ENCODE measurements at regions not wholly inside any gene's neighbourhood (a gene's known extent, or its start where the extent isn't known, plus 50 kb on each side); places are given as distances from the start of the nearest gene placed in this dataset.

DNA sequence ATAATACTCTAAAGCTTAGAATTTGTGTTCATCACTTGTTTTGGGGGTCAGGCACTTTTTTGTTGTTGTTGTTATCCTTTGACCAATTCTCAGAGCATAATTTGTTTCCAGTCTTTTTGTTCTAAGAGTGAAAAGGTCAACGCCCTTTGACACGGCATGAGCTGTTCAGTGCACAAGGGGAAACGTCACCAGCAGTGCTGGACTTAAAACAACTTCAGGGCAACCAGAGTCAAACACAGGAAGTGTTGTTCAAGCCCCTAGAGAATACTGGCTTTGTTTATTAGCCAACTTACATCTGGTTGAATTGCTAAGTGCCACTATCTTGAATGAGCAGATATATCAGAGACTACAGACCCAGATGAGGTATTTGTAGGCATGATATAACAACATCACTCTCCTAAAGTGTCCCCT, 368.9 kb downstream of the TMEM161B start:
- ChIA-PET CTCF (interaction anchor here (1.5 kb wide), 1 partner anchor 45 kb away, joined by 3 read pairs; no protein-coding TSS in a partner anchor), POLR2A (no interaction called here)
- no peak for DNase-seq (ENCODE audit: extremely low spot score)
- TF ChIP-seq, protein P1, sequence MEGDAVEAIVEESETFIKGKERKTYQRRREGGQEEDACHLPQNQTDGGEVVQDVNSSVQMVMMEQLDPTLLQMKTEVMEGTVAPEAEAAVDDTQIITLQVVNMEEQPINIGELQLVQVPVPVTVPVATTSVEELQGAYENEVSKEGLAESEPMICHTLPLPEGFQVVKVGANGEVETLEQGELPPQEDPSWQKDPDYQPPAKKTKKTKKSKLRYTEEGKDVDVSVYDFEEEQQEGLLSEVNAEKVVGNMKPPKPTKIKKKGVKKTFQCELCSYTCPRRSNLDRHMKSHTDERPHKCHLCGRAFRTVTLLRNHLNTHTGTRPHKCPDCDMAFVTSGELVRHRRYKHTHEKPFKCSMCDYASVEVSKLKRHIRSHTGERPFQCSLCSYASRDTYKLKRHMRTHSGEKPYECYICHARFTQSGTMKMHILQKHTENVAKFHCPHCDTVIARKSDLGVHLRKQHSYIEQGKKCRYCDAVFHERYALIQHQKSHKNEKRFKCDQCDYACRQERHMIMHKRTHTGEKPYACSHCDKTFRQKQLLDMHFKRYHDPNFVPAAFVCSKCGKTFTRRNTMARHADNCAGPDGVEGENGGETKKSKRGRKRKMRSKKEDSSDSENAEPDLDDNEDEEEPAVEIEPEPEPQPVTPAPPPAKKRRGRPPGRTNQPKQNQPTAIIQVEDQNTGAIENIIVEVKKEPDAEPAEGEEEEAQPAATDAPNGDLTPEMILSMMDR (IDR thresholded peaks at IDR 0.05; ENCODE audit: control extremely low read depth, extremely low read depth, low read depth, missing control alignments), result no peak

DNA sequence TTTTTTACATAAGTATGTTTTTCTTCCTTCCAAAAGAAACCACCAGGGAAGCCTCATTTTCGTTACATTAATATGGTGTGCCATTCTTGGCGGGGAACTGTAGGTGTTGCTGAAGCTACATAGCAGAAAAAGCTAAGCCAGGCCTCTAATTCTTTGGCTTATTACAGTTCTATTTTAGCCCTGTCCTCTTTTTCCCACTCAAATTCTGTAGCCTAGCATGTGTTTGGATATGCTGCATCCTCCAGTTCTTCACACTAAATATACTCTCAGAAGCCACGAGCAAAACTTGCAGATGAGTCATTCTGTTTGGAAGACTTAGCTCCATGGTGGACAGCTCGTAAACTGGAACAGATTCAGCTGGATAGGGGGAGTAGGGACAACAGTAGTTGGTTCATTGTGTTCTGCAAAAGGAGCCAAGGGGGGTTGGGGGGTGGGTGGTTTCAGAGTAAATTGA, 369.4 kb downstream of the TMEM161B start:
- DNase-seq (ENCODE audit: extremely low spot score), result no peak
- TF ChIP-seq, protein P1 (IDR thresholded peaks at IDR 0.05; ENCODE audit: control extremely low read depth, extremely low read depth, low read depth, missing control alignments), result no peak

GRCh38 chr5:87898574-87898973, 370.1 kb downstream of the TMEM161B start:
- DNase-seq (ENCODE audit: extremely low spot score), result no peak
- ChIA-PET POLR2A (no interaction called here), CTCF (interaction anchor here (1.5 kb wide), 1 partner anchor 46 kb away, joined by 3 read pairs; no protein-coding TSS in a partner anchor)
- TF ChIP-seq, protein P1 (IDR thresholded peaks at IDR 0.05; ENCODE audit: control extremely low read depth, extremely low read depth, low read depth, missing control alignments), result no peak

More for the DNA sequence above, 369.4 kb downstream of the TMEM161B start:
- ChIA-PET POLR2A (no interaction called here), CTCF (interaction anchor here (1.5 kb wide), 1 partner anchor 46 kb away, joined by 3 read pairs; no protein-coding TSS in a partner anchor)

DNA sequence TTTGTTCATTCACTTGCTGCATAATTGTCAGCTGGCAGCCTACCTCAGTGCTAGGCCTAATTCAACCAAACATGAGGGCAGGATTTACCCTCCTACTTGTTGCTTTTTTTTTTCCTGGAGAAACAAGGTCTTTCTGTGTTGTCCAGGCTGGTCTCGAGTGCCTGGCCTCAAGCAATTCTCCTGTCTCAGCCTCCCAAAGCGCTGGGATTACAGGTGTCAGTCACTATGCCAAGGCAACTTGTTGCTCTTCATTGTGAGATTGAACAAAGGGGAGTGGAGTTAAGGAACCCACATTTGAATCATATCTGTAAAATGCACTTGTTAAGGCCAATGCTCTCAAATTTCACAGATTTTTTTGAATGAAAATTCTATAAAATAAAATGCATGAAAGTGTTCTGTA, 380.5 kb downstream of the TMEM161B start:
- CTCF ChIA-PET, result no interaction called here
- POLR2A ChIA-PET, result no interaction called here
- no peak for DNase-seq (ENCODE audit: extremely low spot score)
- TF ChIP-seq, protein P1 (IDR thresholded peaks at IDR 0.05; ENCODE audit: control extremely low read depth, extremely low read depth, low read depth, missing control alignments), result no peak

- ChIA-PET POLR2A (no interaction called here), CTCF (no interaction called here)
- TF ChIP-seq, protein P1 (IDR thresholded peaks at IDR 0.05; ENCODE audit: control extremely low read depth, extremely low read depth, low read depth, missing control alignments), result no peak
- no peak for DNase-seq (ENCODE audit: extremely low spot score)
Measured at GRCh38 chr5:87887247-87887646, 381.4 kb downstream of the TMEM161B start.

DNA sequence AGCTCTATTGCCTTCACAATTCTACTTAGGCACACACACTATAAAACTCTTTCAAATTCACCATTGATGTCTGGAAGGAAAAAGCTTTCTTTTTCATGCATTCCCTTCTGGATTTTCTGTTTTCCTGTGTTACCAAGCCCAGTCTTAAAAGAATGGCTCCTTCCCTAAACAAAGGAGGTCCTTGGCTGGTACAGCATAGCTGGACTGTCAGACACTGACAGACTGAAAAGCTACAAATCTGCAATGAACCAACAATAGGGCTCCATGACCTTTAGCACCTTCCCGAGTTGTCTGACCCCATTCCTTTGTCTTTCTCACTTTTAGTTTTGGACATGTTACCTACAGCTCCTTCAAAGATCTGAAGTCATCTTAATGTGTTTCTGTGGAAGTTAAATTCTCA, 382.5 kb downstream of the TMEM161B start:
- DNase-seq (ENCODE audit: extremely low spot score), result no peak
- TF ChIP-seq, protein P1 (IDR thresholded peaks at IDR 0.05; ENCODE audit: control extremely low read depth, extremely low read depth, low read depth, missing control alignments), result no peak
- ChIA-PET CTCF (interaction anchor here (1.1 kb wide), 1 partner anchor 10 kb away, joined by 3 read pairs; no protein-coding TSS in a partner anchor), POLR2A (no interaction called here)

All from GM10248 (cell line).